HepG2 (cell line): ENCODE measurements at regions not wholly inside any gene's neighbourhood (a gene's known extent, or its start where the extent isn't known, plus 50 kb on each side); places are given as distances from the start of the nearest gene placed in this dataset.
A peak's percentile ranks its signal among the peaks of the same experiment; 100 is the strongest.
"Not testable (repeated sequence)": the region's sequence is repeated elsewhere in the genome, so short reads cannot be mapped to it uniquely, and the experiment has no call there.

ENCODE experiments used
- ATAC-seq: fragments of 200-7000 bp; cut with Tn5 transposase; 3 replicates; pipeline ENCODE4 v1.9.1; 2020; ENCODE audit warnings: mild to moderate bottlenecking, moderate library complexity
- BruUV-seq: library from RNA; stranded (reverse); fragments of 400-500 nt; replicated peaks from 2 replicates; lab custom pipeline; 2021; lab: Mats Ljungman, UMichigan
- CTCF ChIA-PET: fragments of 300-600 bp; formaldehyde crosslinking; extraction: SDS; loops from one replicate; lab custom pipeline; 2021; ENCODE audit warnings: low total read pairs, inconsistent platforms, low intra/inter-chr PET ratio; lab: Yijun Ruan, JAX
- POLR2A ChIA-PET: fragments of 350-600 bp; sonication (Branson Sonifier 250); formaldehyde crosslinking; loops from one replicate; lab custom pipeline; 2020; ENCODE audit warnings: antibody characterized with exemption, inconsistent platforms; lab: Yijun Ruan, JAX
- DNase-seq: peaks from one replicate; pipeline ENCODE4 v3.0.0-alpha.2; 2015; ENCODE audit warnings: low spot score
- FAIRE-seq: peaks from 3 replicates; lab custom pipeline; 2011; peaks lifted over from hg19 to GRCh38; lab: Jason Lieb, UNC
- H2AFZ ChIP-seq: one replicate; pipeline ENCODE4 v1.6.1; 2011; ENCODE audit warnings: low read length, inconsistent platforms
- H3K27ac ChIP-seq: fragments of 300-600 bp; 3 replicates; pipeline ENCODE4 v1.8.0; 2011; ENCODE audit warnings: mixed run types, mild to moderate bottlenecking, mixed read lengths, low read length, inconsistent platforms; ENCODE audit not compliant: insufficient read depth; ENCODE audit errors: extremely low read length
- H3K27me3 ChIP-seq, 2 experiments: fragments of 200-600 bp in 1 of 2; 2 replicates in 1 of 2; 3 replicates in 1 of 2; pipeline versions ENCODE4 v1.6.0 to v1.8.0; 2011; ENCODE audit warnings: low read length in 2 of 2, mild to moderate bottlenecking in 2 of 2, moderate library complexity in 2 of 2, inconsistent platforms in 1 of 2; ENCODE audit not compliant: insufficient read depth in 2 of 2, control insufficient read depth in 1 of 2
- H3K36me3 ChIP-seq, 2 experiments: fragments of 200-600 bp in 1 of 2; replicated peaks in 1 of 2; 2 replicates in 1 of 2; 3 replicates in 1 of 2; pipeline versions ENCODE4 v1.5.1 to v1.8.0; 2011; ENCODE audit warnings: low read length in 2 of 2, inconsistent platforms in 1 of 2; ENCODE audit not compliant: insufficient read depth in 2 of 2, control insufficient read depth in 1 of 2
- H3K4me1 ChIP-seq: 2 replicates; pipeline ENCODE4 v1.5.1; 2012; ENCODE audit warnings: low read length, inconsistent platforms; ENCODE audit not compliant: insufficient read depth
- H3K4me2 ChIP-seq: 2 replicates; pipeline ENCODE4 v1.6.0; 2011; ENCODE audit warnings: low read depth, low read length, inconsistent platforms
- H3K4me3 ChIP-seq, 3 experiments: fragments of 200-600 bp in 1 of 3; sonication (generic), shearing (Covaris generic) in 1 of 3; replicated peaks in 1 of 3; 2 replicates each; pipeline ENCODE4 v1.5.1; 2011 to 2016; ENCODE audit warnings: low read length in 3 of 3, inconsistent platforms in 2 of 3, low read depth in 2 of 3, mild to moderate bottlenecking in 2 of 3, control low read depth in 1 of 3, mixed read lengths in 1 of 3; ENCODE audit not compliant: insufficient read depth in 1 of 3
- H3K79me2 ChIP-seq: one replicate; pipeline ENCODE4 v1.6.1; 2011; ENCODE audit warnings: low read length, inconsistent platforms; ENCODE audit not compliant: insufficient read depth
- H3K9ac ChIP-seq: 2 replicates; pipeline ENCODE4 v1.6.0; 2011; ENCODE audit warnings: mild to moderate bottlenecking, low read depth, low read length, inconsistent platforms; ENCODE audit not compliant: insufficient read depth
- H3K9me3 ChIP-seq: 2 replicates; pipeline ENCODE4 v1.5.1; 2012; ENCODE audit warnings: mild to moderate bottlenecking, low read length
- H4K20me1 ChIP-seq: 2 replicates; pipeline ENCODE4 v1.6.0; 2011; ENCODE audit warnings: inconsistent platforms, mild to moderate bottlenecking, low read length, moderate library complexity; ENCODE audit not compliant: insufficient read depth
- CEBPB ChIP-seq: IDR thresholded peaks from 2 replicates; pipeline ENCODE4 v1.6.1; 2011; ENCODE audit warnings: low read depth, low read length, improper control_type of control experiment, borderline replicate concordance
- DDIT3 ChIP-seq: sonication (generic); formaldehyde crosslinking; IDR thresholded peaks from 2 replicates; pipeline ENCODE4 v1.4.0; 2020; ENCODE audit warnings: mild to moderate bottlenecking, missing genetic modification reagents
- ZBTB38 ChIP-seq: sonication (generic); formaldehyde crosslinking; IDR thresholded peaks from 2 replicates; pipeline ENCODE4 v1.5.1; 2020; ENCODE audit warnings: mild to moderate bottlenecking, missing genetic modification reagents
- WGBS: methylation state at CpG from one replicate; pipeline ENCODE4 v1.1.6; 2017; ENCODE audit warnings: low lambda C conversion rate; 5-methylcytosine and 5-hydroxymethylcytosine counted together
- in situ Hi-C: cut with HindIII; loops from 2 replicates; pipeline ENCODE4 v1.10.0; 2017; ENCODE audit warnings: low pct_unique_long_range_greater_than_20kb; ENCODE audit not compliant: extremely low pct_ligation_motif_present
- intact Hi-C: fragments of 100-400 bp; cut with micrococcal nuclease; formaldehyde crosslinking; loops from one replicate; pipeline ENCODE4 v1.10.0; 2022; ENCODE audit not compliant: unreplicated experiment

- no peak for ATAC-seq
- FAIRE-seq: no peak
Observed at GRCh38 chr3:193149998-193150397, 91.0 kb upstream of the PLAAT1 start.

DNA sequence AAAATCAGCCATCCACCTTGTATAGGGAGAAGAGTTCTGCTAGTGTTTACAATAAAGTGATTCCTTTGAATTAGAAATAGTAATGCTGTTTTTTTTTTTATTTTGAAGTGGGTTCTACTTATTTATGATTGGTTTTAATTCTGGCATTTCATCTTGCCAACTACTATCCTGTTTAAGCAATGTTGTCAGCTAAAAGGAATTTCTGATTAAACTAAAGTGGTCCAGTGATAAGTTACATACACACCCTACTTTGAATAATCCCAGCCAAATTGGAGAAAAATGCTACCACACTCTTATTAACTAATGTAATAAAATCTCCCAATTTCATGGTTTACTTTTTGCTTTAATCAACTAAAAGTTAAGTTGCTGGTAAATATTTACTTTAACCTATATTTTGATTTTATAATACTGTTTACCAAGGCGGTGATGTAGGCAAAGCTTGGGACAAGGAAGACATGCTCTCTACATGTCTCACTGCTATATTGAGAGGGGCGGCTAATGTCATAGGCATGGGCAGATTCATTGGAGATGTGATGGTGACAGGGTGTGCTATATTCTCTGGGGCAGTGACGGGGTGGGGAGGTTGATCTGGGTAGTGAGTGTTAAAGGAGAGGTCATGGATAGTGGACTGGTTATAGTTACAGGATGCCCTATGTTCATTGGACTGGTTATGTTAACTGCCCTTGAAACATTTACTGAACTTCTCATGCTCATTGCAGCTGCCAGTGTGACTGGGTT is 85.8 kb upstream of the PLAAT1 start:
- ATAC-seq, BruUV-seq, H2AFZ ChIP-seq, H3K4me1 ChIP-seq, H3K9me3 ChIP-seq, POLR2A ChIA-PET, H3K27ac ChIP-seq, H3K27me3 ChIP-seq, CTCF ChIA-PET, H3K36me3 ChIP-seq, H3K79me2 ChIP-seq, in situ Hi-C loops, intact Hi-C loops, H3K4me3 ChIP-seq, H3K4me2 ChIP-seq, H4K20me1 ChIP-seq, H3K9ac ChIP-seq, DNase-seq: not testable (repeated sequence)
- peak; percentile 34 for FAIRE-seq
- 21% methylated on average over 3 of the region's 3 CpGs for WGBS

More at GRCh38 chr3:193149998-193150397, 91.0 kb upstream of the PLAAT1 start:
- no peak overlapping the region for H3K27ac ChIP-seq
- no TSS peak for BruUV-seq
- no peak overlapping the region for H3K9ac ChIP-seq
- 0% methylated on average over 2 of the region's 2 CpGs for WGBS
- in situ Hi-C loops: no loop called here
- H3K4me2 ChIP-seq: no peak overlapping the region
- H3K79me2 ChIP-seq: no peaks in the 10 kb centered on the region
- ChIA-PET POLR2A (no interaction called here), CTCF (no interaction called here)
- H3K4me3 ChIP-seq: no peak overlapping the region
- intact Hi-C loops: no loop called here
- H2AFZ ChIP-seq: no peak overlapping the region
- H3K4me1 ChIP-seq: no peaks in the 10 kb centered on the region
- H3K27me3 ChIP-seq: no peaks in the 10 kb centered on the region
- peak; percentile 68 for TF ChIP-seq CEBPB
- no peak for TF ChIP-seq DDIT3 (CRISPR knock-in tag)
- no peak for TF ChIP-seq ZBTB38 (CRISPR knock-in tag)
- H3K36me3 ChIP-seq: no peaks in the 10 kb centered on the region
- H4K20me1 ChIP-seq: no peaks in the 10 kb centered on the region
- H3K9me3 ChIP-seq: no peaks in the 10 kb centered on the region
- no peak for DNase-seq
